Lung (tissue), 11 donors: ENCODE measurements at regions not wholly inside any gene's neighbourhood (a gene's known extent, or its start where the extent isn't known, plus 50 kb on each side); places are given as distances from the start of the nearest gene placed in this dataset.
A peak's percentile ranks its signal among the peaks of the same experiment; 100 is the strongest.
"Not testable (repeated sequence)": the region's sequence is repeated elsewhere in the genome, so short reads cannot be mapped to it uniquely, and the experiment has no call there.

Source experiments
- ATAC-seq: fragments of 200-7000 bp; cut with Tn5 transposase; one replicate; pipeline ENCODE4 v1.9.1; 2020; ENCODE audit warnings: moderate number of reproducible peaks; ENCODE audit not compliant: insufficient read depth, low FRiP score
- DNase-seq, 3 donors: peaks; one replicate each; pipeline ENCODE4 v3.0.0-alpha.2; 2013 to 2017
- H3K27ac ChIP-seq, 2 donors: one replicate each; pipeline ENCODE4 v1.5.1; 2013; ENCODE audit warnings: mild to moderate bottlenecking in 2 of 2, moderate library complexity in 2 of 2, control low read depth in 1 of 2, inconsistent platforms in 1 of 2, low read depth in 1 of 2, low read length in 1 of 2
- H3K27me3 ChIP-seq, 3 donors: one replicate each; pipeline ENCODE4 v1.5.1; 2013; ENCODE audit warnings: low read length in 2 of 3; ENCODE audit not compliant: control insufficient read depth in 3 of 3, insufficient read depth in 3 of 3
- H3K36me3 ChIP-seq, 4 donors: one replicate each; pipeline ENCODE4 v1.5.1; 2013; ENCODE audit warnings: low read length in 4 of 4, mild to moderate bottlenecking in 1 of 4, moderate library complexity in 1 of 4; ENCODE audit not compliant: control insufficient read depth in 4 of 4, insufficient read depth in 4 of 4
- H3K4me1 ChIP-seq, 5 donors: one replicate each; pipeline ENCODE4 v1.5.1; 2013; ENCODE audit warnings: low read length in 5 of 5, mild to moderate bottlenecking in 2 of 5, moderate library complexity in 1 of 5; ENCODE audit not compliant: control insufficient read depth in 5 of 5, insufficient read depth in 5 of 5
- H3K4me3 ChIP-seq: one replicate; pipeline ENCODE4 v1.5.1; 2013; ENCODE audit warnings: mild to moderate bottlenecking, control low read depth, moderate library complexity
- H3K9ac ChIP-seq, 2 donors: one replicate each; pipeline ENCODE4 v1.5.1; 2013; ENCODE audit warnings: low read length in 2 of 2, control low read depth in 1 of 2; ENCODE audit not compliant: insufficient read depth in 1 of 2
- H3K9me3 ChIP-seq, 4 donors: one replicate each; pipeline ENCODE4 v1.5.1; 2013; ENCODE audit warnings: low read length in 3 of 4, mild to moderate bottlenecking in 1 of 4, moderate library complexity in 1 of 4; ENCODE audit not compliant: control insufficient read depth in 4 of 4, insufficient read depth in 3 of 4
- WGBS, 2 donors: extraction: QIAGEN DNeasy Blood & Tissue Kit; methylation state at CpG; one replicate each; pipeline ENCODE4 v1.1.7; 2013; 5-methylcytosine and 5-hydroxymethylcytosine counted together
- TF ChIP-seq, protein P1 (sequence below): IDR thresholded peaks from 2 replicates; pipeline ENCODE4 v1.5.1; 2012; ENCODE audit warnings: mild to moderate bottlenecking; ENCODE audit errors: control extremely low read depth, extremely low read depth
- donor health status: control.
- donor health status: control.
- donor health status: Bipolar disorder and iron deficiency.
- donor health status: healthy.
- donor health status: DM: yes; HTN: yes; CAD: no.

DNA sequence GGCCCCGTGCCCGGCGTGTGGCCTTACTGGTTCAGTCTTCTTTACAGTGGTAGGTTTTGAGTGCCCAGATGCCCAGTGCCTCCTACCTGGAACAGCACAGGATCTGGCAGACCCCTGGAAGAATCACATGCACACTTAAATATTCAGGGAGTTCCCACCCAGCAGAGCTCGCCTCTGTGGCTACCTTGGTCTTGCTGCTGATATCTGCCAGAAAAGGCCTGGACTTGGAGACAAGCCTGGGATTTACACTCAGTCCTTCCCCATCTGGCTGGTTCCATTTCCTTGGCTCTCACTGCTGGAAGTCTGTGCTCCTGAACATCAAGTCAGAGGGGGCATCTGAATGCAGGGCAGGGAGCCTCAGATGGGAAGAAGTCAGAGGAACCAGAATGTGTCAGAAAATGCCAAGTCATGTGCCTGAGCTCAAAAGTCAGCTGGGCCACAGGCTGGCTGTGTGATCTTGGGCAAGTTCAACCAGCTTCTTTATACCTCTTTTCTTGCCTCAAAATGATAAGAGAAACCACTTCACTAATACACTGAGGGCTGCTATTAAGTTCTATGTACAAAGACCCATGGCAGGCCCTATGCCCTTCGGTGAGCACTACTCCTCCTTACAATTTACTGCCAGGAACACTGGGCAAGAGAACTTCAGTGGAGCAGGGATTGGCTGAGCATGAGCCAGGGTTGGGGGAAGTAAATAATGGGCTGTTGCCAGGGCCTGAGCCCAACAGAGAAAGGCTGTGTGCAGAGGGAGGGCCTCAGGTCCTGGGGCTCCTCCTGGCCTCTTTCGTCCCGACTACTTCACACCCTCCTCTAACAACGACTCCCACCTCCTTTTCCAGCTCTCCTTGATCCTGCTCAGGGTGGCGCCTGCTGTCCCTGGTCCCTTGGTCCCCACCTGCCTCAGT lies 135.9 kb downstream of the GPCPD1 start:
- DNase-seq (peak in 2 of 3 donors; percentile 3 to 18), ATAC-seq (no peak)
- Histone ChIP-seq H3K4me1 (no peaks in the 10 kb centered on the region), H3K27me3 (no peaks in the 10 kb centered on the region), H3K9ac (no peak overlapping the region), H3K9me3 (no peaks in the 10 kb centered on the region), H3K4me3 (no peak overlapping the region), H3K27ac (no peak overlapping the region), H3K36me3 (no peaks in the 10 kb centered on the region)
- 69 to 75% methylated on average over 6 to 9 of the region's 9 CpGs for WGBS, 2 donors
- TF ChIP-seq, protein P1, sequence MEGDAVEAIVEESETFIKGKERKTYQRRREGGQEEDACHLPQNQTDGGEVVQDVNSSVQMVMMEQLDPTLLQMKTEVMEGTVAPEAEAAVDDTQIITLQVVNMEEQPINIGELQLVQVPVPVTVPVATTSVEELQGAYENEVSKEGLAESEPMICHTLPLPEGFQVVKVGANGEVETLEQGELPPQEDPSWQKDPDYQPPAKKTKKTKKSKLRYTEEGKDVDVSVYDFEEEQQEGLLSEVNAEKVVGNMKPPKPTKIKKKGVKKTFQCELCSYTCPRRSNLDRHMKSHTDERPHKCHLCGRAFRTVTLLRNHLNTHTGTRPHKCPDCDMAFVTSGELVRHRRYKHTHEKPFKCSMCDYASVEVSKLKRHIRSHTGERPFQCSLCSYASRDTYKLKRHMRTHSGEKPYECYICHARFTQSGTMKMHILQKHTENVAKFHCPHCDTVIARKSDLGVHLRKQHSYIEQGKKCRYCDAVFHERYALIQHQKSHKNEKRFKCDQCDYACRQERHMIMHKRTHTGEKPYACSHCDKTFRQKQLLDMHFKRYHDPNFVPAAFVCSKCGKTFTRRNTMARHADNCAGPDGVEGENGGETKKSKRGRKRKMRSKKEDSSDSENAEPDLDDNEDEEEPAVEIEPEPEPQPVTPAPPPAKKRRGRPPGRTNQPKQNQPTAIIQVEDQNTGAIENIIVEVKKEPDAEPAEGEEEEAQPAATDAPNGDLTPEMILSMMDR: no peak

DNA sequence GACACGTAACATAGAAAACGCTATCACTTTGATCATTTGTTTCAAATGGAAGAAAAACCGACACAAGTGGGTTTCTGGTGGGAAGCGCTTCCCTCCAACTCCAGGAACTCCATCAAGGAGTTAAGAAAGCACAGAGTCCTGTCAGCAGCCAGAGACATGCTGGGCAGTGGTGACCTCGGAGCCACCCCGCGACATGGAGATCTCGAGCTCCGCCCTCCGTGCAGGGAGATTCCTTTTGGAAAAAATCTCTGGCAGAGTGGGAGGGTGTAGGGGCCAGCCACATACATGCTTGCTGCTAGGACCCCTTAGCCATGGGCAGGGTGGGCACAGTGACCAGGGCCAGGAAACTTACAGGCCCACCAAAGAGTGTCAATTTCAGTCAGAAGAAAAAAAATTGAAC lies 138.9 kb downstream of the GPCPD1 start:
- 76% methylated on average over 4 of the region's 10 CpGs for WGBS, 2 donors

DNA sequence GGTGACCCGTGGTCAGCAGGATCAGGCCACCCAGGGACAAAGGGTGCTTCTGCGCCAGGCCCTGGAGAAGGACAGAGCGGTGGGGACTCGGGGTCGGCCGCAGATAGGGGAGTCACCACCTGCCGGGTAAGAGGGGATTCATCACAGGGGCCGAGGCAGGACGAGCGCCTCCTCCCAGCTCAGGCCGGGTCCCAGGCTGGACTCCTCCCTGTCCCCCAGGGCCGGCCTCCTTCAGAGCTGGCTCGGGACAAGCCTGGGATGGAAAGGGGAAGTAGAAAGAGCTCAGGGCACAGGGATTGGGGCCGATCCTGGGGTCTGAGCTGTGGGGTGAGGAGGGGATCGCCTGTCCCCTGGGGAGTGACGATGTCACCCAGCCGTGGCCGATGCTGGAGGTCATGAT lies 139.4 kb downstream of the GPCPD1 start:
- no peak overlapping the region for H3K4me3 ChIP-seq
- H3K9ac ChIP-seq: no peak overlapping the region
- 83 to 88% methylated on average over 18 of the region's 18 CpGs for WGBS, 2 donors
- H3K9me3 ChIP-seq: no peaks in the 10 kb centered on the region
- DNase-seq (no peak), ATAC-seq (no peak)
- H3K36me3 ChIP-seq: no peaks in the 10 kb centered on the region
- TF ChIP-seq, protein P1: no peak
- H3K4me1 ChIP-seq: no peaks in the 10 kb centered on the region
- peaks cover 0 to 3% (median 2%) of the 10 kb centered on the region in 3 donors for H3K27me3 ChIP-seq
- H3K27ac ChIP-seq: no peak overlapping the region

More for the DNA sequence above, 138.9 kb downstream of the GPCPD1 start:
- not testable (repeated sequence) for H3K4me3 ChIP-seq, H3K9ac ChIP-seq, ATAC-seq, H3K9me3 ChIP-seq, DNase-seq, H3K4me1 ChIP-seq, H3K27me3 ChIP-seq, H3K36me3 ChIP-seq, H3K27ac ChIP-seq

DNA sequence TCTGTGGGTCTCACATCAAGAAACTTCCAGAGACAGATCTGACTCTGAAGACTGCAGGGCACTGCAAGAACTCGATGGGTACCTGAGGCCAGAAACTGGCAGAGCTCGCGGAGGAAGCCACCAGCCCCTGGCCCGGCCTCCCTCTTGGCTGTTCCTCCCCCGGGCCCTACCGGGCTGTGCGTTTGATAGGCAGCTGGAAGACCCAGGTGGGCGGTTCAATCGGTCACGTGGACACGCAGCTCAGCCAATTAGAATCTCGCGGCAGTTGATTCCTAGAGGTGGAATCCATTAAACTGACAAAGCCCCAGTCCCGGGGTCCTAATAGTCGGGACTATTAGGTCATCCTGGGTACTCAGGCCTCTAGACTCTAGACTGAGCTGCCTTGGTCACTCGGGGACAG lies 139.9 kb downstream of the GPCPD1 start:
- 91 to 95% methylated on average over 16 of the region's 16 CpGs for WGBS, 2 donors
- DNase-seq: no peak
- no peaks in the 10 kb centered on the region for H3K9me3 ChIP-seq
- H3K27me3 ChIP-seq: peaks cover 0 to 3% (median 2%) of the 10 kb centered on the region in 3 donors
- no peaks in the 10 kb centered on the region for H3K36me3 ChIP-seq
- H3K4me3 ChIP-seq: no peak overlapping the region
- TF ChIP-seq, protein P1: no peak
- H3K27ac ChIP-seq: no peak overlapping the region
- no peaks in the 10 kb centered on the region for H3K4me1 ChIP-seq
- H3K9ac ChIP-seq: no peak overlapping the region
- ATAC-seq: no peak
